ACC112 (cell line): ENCODE measurements at regions not wholly inside any gene's neighbourhood (a gene's known extent, or its start where the extent isn't known, plus 50 kb on each side); places are given as distances from the start of the nearest gene placed in this dataset.

Experiments
- H2AFZ ChIP-seq: fragments of 200-600 bp; sonication (generic); one replicate; pipeline ENCODE4 v1.6.0; 2017; ENCODE audit warnings: antibody characterized with exemption, low read length; ENCODE audit not compliant: unreplicated experiment
- H3K27ac ChIP-seq: fragments of 200-600 bp; sonication (generic); 2 replicates; pipeline ENCODE4 v1.5.1; 2014; ENCODE audit warnings: low read depth, mild to moderate bottlenecking, antibody characterized with exemption, low read length, moderate library complexity
- H3K27me3 ChIP-seq: fragments of 200-600 bp; sonication (generic); 2 replicates; pipeline ENCODE4 v1.6.1; 2014; ENCODE audit warnings: mild to moderate bottlenecking, antibody characterized with exemption, low read length, moderate library complexity, mixed read lengths; ENCODE audit not compliant: insufficient read depth
- H3K36me3 ChIP-seq: fragments of 200-600 bp; sonication (generic); 2 replicates; pipeline ENCODE4 v1.6.1; 2016; ENCODE audit warnings: mild to moderate bottlenecking, antibody characterized with exemption, low read length, moderate library complexity, mixed read lengths; ENCODE audit not compliant: insufficient read depth
- H3K4me1 ChIP-seq: fragments of 200-600 bp; sonication (generic); one replicate; pipeline ENCODE4 v1.6.1; 2016; ENCODE audit warnings: low read length, mixed read lengths; ENCODE audit not compliant: insufficient read depth, unreplicated experiment, control insufficient read depth
- H3K4me3 ChIP-seq: fragments of 200-600 bp; sonication (generic); 2 replicates; pipeline ENCODE4 v1.5.1; 2014; ENCODE audit warnings: mild to moderate bottlenecking, low read depth, low read length
- H3K79me2 ChIP-seq: fragments of 200-600 bp; sonication (generic); one replicate; pipeline ENCODE4 v1.6.0; 2016; ENCODE audit warnings: low read length; ENCODE audit not compliant: control insufficient read depth, unreplicated experiment, insufficient read depth

DNA sequence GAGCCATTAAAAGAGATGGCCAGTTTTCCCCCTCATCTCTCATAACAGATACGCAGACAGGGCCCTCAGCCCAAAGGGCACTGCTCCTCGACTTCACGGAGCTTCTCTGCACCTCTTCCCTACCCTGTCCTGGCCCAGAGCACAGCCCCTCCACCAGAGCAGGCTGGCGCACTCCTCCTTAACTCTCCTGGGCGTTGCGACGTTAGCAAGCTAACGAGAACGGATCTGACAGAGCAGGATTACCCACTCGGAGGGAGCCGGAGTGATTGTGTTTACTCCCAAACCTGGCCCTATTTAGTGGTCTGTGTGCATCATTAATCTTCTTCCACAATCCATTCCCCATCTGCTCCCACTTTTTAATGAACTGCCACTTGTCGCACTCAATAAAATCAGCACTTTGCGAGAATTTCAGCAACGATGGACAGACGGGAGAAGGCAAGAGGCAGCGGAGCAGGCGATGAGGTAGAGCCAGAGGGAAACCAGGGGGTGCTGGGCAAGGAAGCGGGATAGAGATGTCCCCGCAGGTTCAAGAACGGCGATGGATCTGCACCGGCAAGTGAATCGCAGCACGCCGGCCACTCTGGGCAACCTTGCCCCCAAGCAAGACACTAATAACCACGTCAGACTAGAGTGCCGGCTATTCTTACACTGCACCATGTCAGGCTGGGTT is 159.4 kb downstream of the BUD13 start:
- Histone ChIP-seq H2AFZ (no peak overlapping the region), H3K27ac (no peak overlapping the region), H3K4me3 (no peak overlapping the region), H3K36me3 (no peaks in the 10 kb centered on the region), H3K4me1 (no peaks in the 10 kb centered on the region), H3K27me3 (no peaks in the 10 kb centered on the region), H3K79me2 (no peaks in the 10 kb centered on the region)

DNA sequence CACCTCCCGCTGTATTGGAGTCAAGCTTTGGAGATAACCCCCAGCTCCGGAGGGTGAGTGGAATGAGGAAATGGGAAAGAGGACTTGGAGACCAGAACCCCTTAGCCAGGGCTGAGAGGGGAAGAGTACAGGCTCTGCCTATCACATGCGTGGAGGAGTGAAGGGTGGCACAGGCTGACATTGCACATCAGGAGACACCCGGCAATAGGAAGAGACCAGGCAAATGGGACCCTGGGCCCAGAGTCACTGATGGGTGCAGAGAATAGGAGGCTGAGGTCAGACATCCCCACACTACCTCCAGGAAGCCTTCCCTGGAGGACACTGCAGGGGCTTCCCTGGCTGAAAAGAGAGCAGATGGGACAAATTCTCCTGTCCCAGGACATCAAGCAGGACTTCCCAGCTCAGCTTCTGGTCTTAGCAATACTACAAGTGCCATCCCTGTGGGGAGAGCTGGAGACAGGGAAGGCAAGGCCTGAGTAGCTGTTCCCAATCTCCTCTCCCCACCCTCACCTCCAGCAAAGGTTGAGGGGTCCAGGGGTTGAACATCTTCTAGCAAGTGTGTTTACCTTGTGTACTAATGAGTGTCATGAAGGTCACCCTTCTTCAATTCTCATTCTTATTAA is 160.7 kb downstream of the BUD13 start:
- H3K36me3 ChIP-seq: no peaks in the 10 kb centered on the region

DNA sequence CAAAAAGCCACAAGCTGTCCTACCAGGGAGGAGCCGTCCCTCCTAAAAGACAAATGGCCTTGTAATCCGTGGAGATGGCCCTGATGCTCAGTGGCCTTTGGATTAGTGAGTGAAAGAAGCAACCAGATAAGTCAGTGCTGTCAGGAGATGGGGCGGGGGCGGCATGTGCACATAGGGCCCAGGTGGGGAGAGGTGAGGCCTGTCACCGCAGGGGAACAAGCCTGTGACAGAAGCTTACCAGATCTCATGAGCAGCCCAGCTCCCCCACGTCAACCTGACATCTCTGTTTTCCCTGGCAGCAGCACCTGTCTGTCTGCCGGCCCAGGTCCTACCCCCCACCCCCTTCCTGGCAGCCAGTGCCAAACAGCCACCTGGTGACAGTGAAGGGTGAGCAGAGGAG is 162.6 kb downstream of the BUD13 start:
- Histone ChIP-seq H3K4me1 (no peaks in the 10 kb centered on the region), H3K36me3 (no peaks in the 10 kb centered on the region), H3K79me2 (no peaks in the 10 kb centered on the region), H3K27me3 (no peaks in the 10 kb centered on the region), H2AFZ (no peak overlapping the region), H3K4me3 (no peak overlapping the region), H3K27ac (no peak overlapping the region)

More for the DNA sequence above, 160.7 kb downstream of the BUD13 start:
- no peaks in the 10 kb centered on the region for H3K27me3 ChIP-seq
- H3K4me1 ChIP-seq: no peaks in the 10 kb centered on the region
- no peaks in the 10 kb centered on the region for H3K79me2 ChIP-seq
- H3K4me3 ChIP-seq: no peak overlapping the region
- no peak overlapping the region for H2AFZ ChIP-seq
- H3K27ac ChIP-seq: no peak overlapping the region

DNA sequence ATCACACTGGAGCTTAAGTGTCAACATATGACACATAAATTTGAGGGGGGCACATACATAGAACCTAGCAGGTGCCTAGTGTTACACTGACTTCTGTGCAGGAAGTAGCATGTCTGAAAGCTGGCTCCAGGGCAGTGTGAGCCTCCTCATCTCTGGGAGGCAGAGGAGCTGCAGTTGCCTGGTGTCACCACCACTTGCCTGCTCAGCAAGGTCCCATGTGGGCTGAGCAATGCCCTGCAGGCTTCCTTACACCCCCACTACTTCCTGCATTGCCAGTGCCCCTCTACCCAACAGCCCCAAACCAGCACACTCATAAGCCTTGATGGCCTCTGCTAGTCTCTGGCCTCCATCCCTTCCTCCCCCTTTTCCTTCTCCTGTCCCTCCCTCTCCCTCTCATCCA is 165.8 kb downstream of the BUD13 start:
- Histone ChIP-seq H2AFZ (no peak overlapping the region), H3K4me3 (no peak overlapping the region), H3K36me3 (no peaks in the 10 kb centered on the region), H3K4me1 (peaks cover 5% of the 10 kb centered on the region), H3K27ac (no peak overlapping the region), H3K79me2 (no peaks in the 10 kb centered on the region), H3K27me3 (no peaks in the 10 kb centered on the region)

DNA sequence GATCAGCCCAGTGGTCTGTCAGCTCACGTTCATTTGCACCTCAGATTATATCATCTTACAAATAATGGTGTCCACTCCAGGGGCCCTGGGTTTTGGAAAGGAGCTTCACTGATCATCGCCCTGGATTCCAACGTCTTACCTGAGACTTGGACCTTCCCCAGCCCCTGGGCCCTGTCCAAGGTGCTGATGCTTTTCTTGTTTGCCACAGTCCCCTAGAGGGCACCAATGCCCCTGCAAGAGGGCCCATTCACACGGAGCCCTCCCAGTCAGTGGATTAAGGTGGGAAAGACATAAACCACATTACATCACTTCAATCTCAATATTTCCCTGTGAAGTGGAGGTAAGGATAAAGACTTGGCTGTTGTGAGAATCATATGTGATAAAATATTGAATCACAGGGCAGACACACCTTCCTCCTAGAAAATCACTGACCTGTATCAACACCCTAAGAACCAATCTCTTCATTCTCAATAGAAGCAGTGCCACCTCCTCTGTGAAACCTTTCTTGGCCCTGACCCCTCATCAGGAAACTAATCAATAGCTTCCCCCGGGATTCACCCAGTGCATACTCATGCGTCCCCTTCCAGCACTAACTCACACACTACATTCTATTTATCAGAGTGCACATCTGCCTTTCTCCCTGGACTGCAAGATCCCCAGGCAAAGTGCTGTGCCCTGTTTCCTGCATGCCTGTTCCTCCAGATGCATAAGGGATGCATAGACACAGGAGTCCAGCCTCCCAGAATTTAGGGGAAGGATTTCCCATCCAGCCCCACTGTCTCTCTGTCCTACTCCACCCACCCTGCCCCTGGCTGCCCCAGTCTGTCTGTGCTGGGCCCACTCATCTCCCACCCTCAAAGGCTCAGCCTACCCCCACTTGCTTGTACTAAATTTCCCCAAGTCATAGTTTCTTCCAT is 167.0 kb downstream of the BUD13 start:
- H3K4me3 ChIP-seq: no peak overlapping the region
- no peaks in the 10 kb centered on the region for H3K36me3 ChIP-seq
- H2AFZ ChIP-seq: no peak overlapping the region
- H3K27me3 ChIP-seq: no peaks in the 10 kb centered on the region
- no peaks in the 10 kb centered on the region for H3K79me2 ChIP-seq
- peaks cover 12% of the 10 kb centered on the region for H3K4me1 ChIP-seq
- H3K27ac ChIP-seq: no peak overlapping the region

DNA sequence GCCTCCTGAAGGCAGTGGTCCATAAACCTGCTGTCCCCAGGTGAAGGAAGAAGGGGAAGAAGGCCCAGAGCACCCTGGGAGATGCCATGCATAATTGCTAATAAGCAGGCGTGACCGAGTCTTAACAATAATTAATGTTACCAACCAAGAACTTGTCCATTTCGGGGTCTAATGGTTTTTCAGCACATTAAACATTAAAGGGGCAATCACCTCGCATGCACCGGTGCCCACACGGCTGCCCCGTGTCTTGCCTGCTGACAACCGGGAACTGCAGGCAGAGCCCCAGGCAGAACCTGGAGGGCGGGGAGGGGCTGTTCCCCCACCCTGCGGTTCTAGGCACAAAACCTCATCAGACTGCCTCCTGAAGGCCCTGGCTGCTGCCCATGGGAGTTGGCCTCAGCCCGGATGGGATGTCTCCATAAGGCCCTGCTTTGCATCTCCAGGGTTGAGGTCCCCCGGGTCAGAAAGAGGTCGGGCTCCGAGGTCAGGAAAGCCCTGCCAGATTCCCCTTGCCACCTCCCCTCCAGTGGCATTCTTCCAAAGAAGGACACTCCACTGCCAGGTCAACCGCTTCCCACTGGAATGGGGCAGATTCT is 169.0 kb downstream of the BUD13 start:
- Histone ChIP-seq H2AFZ (no peak overlapping the region), H3K27ac (no peak overlapping the region), H3K27me3 (no peaks in the 10 kb centered on the region), H3K4me3 (no peak overlapping the region), H3K4me1 (peaks cover 12% of the 10 kb centered on the region), H3K79me2 (no peaks in the 10 kb centered on the region), H3K36me3 (no peaks in the 10 kb centered on the region)

DNA sequence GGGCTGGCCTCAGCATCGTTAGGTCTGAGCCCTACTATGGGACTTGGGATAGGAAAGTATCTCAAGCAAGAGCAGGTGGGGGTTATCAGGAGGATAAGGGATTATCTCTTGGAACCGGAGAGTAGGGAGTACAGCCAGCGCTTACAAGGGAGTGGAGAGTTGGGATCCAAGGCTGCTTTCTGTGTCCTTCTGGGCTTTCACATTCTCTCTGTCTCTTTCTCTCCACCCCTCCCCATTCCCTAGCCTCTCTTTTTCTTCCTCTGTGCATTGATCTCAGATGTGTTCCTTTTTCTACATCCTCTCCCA is 170.2 kb downstream of the BUD13 start:
- Histone ChIP-seq H3K4me1 (peaks cover 12% of the 10 kb centered on the region), H2AFZ (no peak overlapping the region), H3K27me3 (no peaks in the 10 kb centered on the region)

DNA sequence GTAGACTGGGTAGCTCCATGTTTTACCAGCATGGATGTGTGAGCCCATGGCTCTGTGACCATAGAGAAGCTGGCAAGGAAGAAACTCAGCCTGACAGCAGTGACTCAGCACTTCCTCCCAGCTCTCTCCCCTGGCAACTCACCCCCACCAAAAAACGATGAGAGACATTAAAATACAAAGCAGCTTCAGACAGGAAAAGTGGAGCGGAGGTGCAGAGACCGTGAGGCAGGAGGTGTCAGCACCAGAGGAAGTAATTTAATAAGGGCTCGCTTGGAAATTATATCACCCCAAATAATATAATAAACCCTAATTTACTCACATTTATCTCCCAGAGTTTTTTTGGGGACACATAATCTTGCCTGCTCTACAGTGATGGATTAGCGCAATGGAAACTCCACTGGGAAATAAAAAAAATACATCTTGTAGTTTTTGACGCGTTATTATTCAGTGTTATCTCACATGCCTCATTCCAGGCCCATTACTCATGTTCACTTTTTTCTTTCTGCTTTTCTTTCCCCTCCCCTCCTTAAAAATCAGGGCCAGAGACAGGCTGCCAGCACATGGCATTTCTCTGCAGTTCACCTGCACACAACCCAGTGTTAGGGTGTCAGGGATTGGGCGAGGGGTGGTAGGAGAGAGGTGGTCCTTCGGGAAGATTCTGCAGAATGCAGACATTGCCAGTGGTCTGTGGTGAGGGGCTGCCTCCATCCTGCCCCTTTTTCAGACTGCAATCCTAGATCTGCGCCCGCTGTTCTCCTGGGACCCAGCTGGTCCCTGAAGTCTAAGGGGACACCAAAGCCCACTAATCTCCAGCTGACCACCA is 170.8 kb downstream of the BUD13 start:
- H3K36me3 ChIP-seq: no peaks in the 10 kb centered on the region
- H3K27me3 ChIP-seq: no peaks in the 10 kb centered on the region
- H3K27ac ChIP-seq: peak overlapping the region; percentile 72
- no peaks in the 10 kb centered on the region for H3K79me2 ChIP-seq
- H2AFZ ChIP-seq: no peak overlapping the region
- peaks cover 12% of the 10 kb centered on the region for H3K4me1 ChIP-seq
- no peak overlapping the region for H3K4me3 ChIP-seq

More for the DNA sequence above, 170.2 kb downstream of the BUD13 start:
- Histone ChIP-seq H3K79me2 (no peaks in the 10 kb centered on the region), H3K36me3 (no peaks in the 10 kb centered on the region), H3K4me3 (no peak overlapping the region), H3K27ac (no peak overlapping the region)

DNA sequence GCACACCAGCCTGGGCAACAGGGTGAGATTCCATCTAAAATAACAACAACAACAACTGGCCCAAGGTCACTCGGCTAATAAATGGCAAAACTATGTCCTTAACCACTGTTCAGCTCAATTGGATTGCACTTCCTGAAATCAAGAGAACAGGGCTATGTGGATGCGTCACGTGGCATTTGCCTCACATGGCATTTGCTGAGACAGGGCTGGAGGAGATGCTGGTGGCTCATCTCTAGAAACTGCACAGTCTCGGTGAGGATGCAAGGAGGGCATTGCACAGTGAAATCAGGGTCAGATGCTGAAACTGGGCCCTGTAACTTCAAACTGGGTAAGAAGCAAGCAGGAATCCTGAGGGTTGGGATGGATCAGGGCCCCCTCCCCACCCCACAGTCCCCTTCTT is 171.9 kb downstream of the BUD13 start:
- H3K27me3 ChIP-seq: no peaks in the 10 kb centered on the region
- no peaks in the 10 kb centered on the region for H3K36me3 ChIP-seq

DNA sequence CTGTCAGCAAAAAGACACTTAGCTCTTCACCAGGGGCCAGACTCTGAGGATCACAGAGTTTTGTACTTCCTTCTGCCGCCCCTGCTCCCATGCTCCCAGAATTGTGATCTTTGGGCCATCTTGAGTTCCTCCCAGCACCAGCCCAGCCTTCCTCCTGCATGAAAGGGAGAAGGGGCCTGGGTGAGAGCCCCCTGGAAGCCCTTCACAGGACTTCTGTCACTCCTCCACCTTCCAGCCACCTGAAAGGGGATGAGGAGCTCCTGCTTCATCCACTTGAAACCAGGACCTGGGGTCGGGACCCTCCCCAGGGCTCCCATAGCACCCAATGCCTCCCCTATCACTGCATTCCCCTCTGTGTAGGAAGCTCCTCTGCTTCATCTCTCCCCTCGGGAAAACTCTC is 174.2 kb downstream of the BUD13 start:
- no peaks in the 10 kb centered on the region for H3K79me2 ChIP-seq
- no peak overlapping the region for H3K27ac ChIP-seq
- no peak overlapping the region for H3K4me3 ChIP-seq
- no peaks in the 10 kb centered on the region for H3K36me3 ChIP-seq
- no peaks in the 10 kb centered on the region for H3K27me3 ChIP-seq
- H2AFZ ChIP-seq: no peak overlapping the region
- peaks cover 12% of the 10 kb centered on the region for H3K4me1 ChIP-seq

More for the DNA sequence above, 171.9 kb downstream of the BUD13 start:
- no peak overlapping the region for H2AFZ ChIP-seq
- no peaks in the 10 kb centered on the region for H3K79me2 ChIP-seq
- H3K27ac ChIP-seq: no peak overlapping the region
- peaks cover 12% of the 10 kb centered on the region for H3K4me1 ChIP-seq
- H3K4me3 ChIP-seq: no peak overlapping the region
